OCI-LY7 (cell line): ENCODE measurements at regions not wholly inside any gene's neighbourhood (a gene's known extent, or its start where the extent isn't known, plus 50 kb on each side); places are given as distances from the start of the nearest gene placed in this dataset.
A peak's percentile ranks its signal among the peaks of the same experiment; 100 is the strongest.

Experiments
- EZH2phosphoT487 ChIP-seq: fragments of 200-600 bp; sonication (generic); IDR thresholded peaks from 2 replicates; pipeline ENCODE4 v1.6.1; 2018; ENCODE audit warnings: low read depth, borderline replicate concordance, mild to moderate bottlenecking, mixed run types, antibody characterized with exemption, low read length, moderate library complexity, mixed read lengths
- TF ChIP-seq, protein P1 (sequence below): fragments of 200-600 bp; sonication (generic); conservative IDR thresholded peaks from 2 replicates; pipeline ENCODE4 v1.5.1; 2014; ENCODE audit warnings: mild to moderate bottlenecking, antibody characterized with exemption, low read length, moderate library complexity, mixed read lengths

DNA sequence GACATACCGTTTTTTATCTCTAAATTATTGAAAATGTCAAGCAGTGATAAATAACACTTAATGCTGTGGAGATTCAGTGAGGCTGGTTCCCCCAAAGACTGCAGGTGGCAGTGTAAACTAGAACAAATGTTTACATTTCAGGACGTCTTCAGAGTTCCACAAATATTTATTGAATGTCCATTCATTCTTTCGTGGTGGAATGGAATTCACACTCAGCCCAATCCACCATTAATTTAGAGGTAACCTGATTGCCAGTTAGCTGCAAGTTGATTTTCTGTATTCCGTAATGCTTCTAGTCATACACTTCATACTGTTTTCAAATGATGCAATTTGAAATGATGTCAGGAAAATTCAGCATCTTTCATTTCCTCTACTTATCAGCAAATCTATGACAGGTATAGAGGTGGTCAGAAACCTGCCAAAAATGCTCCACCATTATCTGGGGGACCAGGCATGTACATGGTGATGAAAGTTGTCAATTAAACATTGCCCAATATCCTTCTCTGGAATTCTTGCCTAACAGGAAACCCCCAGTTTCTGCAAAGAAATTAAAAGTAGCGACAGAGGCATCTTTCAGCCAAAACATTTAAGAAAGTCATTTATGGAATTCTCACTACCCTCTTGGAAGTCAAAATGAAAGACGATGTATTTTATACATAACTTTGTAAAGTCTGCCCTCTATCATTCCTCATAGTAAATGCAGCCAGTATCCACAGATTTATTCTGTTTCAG, 94.3 kb upstream of the BMAL1 start:
- TF ChIP-seq, protein P1, sequence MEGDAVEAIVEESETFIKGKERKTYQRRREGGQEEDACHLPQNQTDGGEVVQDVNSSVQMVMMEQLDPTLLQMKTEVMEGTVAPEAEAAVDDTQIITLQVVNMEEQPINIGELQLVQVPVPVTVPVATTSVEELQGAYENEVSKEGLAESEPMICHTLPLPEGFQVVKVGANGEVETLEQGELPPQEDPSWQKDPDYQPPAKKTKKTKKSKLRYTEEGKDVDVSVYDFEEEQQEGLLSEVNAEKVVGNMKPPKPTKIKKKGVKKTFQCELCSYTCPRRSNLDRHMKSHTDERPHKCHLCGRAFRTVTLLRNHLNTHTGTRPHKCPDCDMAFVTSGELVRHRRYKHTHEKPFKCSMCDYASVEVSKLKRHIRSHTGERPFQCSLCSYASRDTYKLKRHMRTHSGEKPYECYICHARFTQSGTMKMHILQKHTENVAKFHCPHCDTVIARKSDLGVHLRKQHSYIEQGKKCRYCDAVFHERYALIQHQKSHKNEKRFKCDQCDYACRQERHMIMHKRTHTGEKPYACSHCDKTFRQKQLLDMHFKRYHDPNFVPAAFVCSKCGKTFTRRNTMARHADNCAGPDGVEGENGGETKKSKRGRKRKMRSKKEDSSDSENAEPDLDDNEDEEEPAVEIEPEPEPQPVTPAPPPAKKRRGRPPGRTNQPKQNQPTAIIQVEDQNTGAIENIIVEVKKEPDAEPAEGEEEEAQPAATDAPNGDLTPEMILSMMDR, result peak; percentile 61
- no peak for TF ChIP-seq EZH2phosphoT487
